Left hindlimb (tissue), 1 donor: ENCODE measurements at regions not wholly inside any gene's neighbourhood (a gene's known extent, or its start where the extent isn't known, plus 50 kb on each side); places are given as distances from the start of the nearest gene placed in this dataset.
"Not testable (repeated sequence)": the region's sequence is repeated elsewhere in the genome, so short reads cannot be mapped to it uniquely, and the experiment has no call there.

Experiments
- DNase-seq: peaks from one replicate; pipeline ENCODE4 v3.0.0-alpha.2; 2018

GRCh38 chr4:159410076-159410777 lies 307.3 kb downstream of the RAPGEF2 start:
- no peak for DNase-seq

GRCh38 chr4:159410891-159411290 lies 308.0 kb downstream of the RAPGEF2 start:
- no peak for DNase-seq

- DNase-seq = peak; percentile 60
These were observed 310.5 kb downstream of the RAPGEF2 start for GRCh38 chr4:159413306-159413943.

- no peak for DNase-seq
These were observed 311.4 kb downstream of the RAPGEF2 start for GRCh38 chr4:159414305-159414704.

- DNase-seq = no peak
These were observed 313.2 kb downstream of the RAPGEF2 start for GRCh38 chr4:159416073-159416472.

GRCh38 chr4:159416996-159417395 lies 314.1 kb downstream of the RAPGEF2 start:
- DNase-seq = no peak

- DNase-seq = no peak
These were observed 317.5 kb downstream of the RAPGEF2 start for GRCh38 chr4:159420162-159421057.

GRCh38 chr4:159421058-159421419 lies 318.2 kb downstream of the RAPGEF2 start:
- DNase-seq = not testable (repeated sequence)

GRCh38 chr4:159422019-159422418 lies 319.1 kb downstream of the RAPGEF2 start:
- DNase-seq = no peak

GRCh38 chr4:159422626-159423025 lies 319.7 kb downstream of the RAPGEF2 start:
- no peak for DNase-seq

GRCh38 chr4:159425737-159426305 lies 322.9 kb downstream of the RAPGEF2 start:
- no peak for DNase-seq

GRCh38 chr4:159428293-159428692 lies 325.4 kb downstream of the RAPGEF2 start:
- no peak for DNase-seq

- DNase-seq = no peak
These were observed 326.3 kb downstream of the RAPGEF2 start for GRCh38 chr4:159428975-159429692.

GRCh38 chr4:159429693-159430035 lies 326.8 kb downstream of the RAPGEF2 start:
- no peak for DNase-seq

GRCh38 chr4:159430896-159431295 lies 328.0 kb downstream of the RAPGEF2 start:
- no peak for DNase-seq

GRCh38 chr4:159432436-159432835 lies 329.6 kb downstream of the RAPGEF2 start:
- no peak for DNase-seq

GRCh38 chr4:159433337-159433736 lies 330.5 kb downstream of the RAPGEF2 start:
- no peak for DNase-seq

GRCh38 chr4:159434114-159434870 lies 331.4 kb downstream of the RAPGEF2 start:
- no peak for DNase-seq

GRCh38 chr4:159434871-159435241 lies 332.0 kb downstream of the RAPGEF2 start:
- DNase-seq = no peak

- DNase-seq = no peak
These were observed 332.7 kb downstream of the RAPGEF2 start for GRCh38 chr4:159435561-159436023.

GRCh38 chr4:159443975-159444374 lies 341.1 kb downstream of the RAPGEF2 start:
- no peak for DNase-seq

- DNase-seq = no peak
These were observed 341.8 kb downstream of the RAPGEF2 start for GRCh38 chr4:159444678-159445077.
